OCI-LY3 (cell line): ENCODE measurements at regions not wholly inside any gene's neighbourhood (a gene's known extent, or its start where the extent isn't known, plus 50 kb on each side); places are given as distances from the start of the nearest gene placed in this dataset.

ENCODE experiments used
- H2AFZ ChIP-seq: fragments of 200-600, 300-600 bp; shearing (Covaris generic); 2 replicates; pipeline ENCODE4 v1.6.0; 2014; ENCODE audit warnings: antibody characterized with exemption, low read depth, low read length
- H3K27ac ChIP-seq: fragments of 200-600, 300-600 bp; sonication (generic); 2 replicates; pipeline ENCODE4 v1.5.1; 2014; ENCODE audit warnings: mild to moderate bottlenecking, low read length, moderate library complexity, mixed read lengths
- H3K27me3 ChIP-seq: fragments of 200-600, 300-600 bp; sonication (generic); 2 replicates; pipeline ENCODE4 v1.6.1; 2014; ENCODE audit warnings: low read depth, low read length, mixed read lengths
- H3K36me3 ChIP-seq: fragments of 200-600, 300-600 bp; sonication (generic); replicated peaks from 2 replicates; pipeline ENCODE3; 2014; ENCODE audit warnings: low read depth, low read length, mixed read lengths
- H3K4me1 ChIP-seq: fragments of 300-600, 200-600 bp; sonication (generic); 2 replicates; pipeline ENCODE4 v1.6.1; 2014; ENCODE audit warnings: low read length, mixed read lengths
- H3K4me2 ChIP-seq: fragments of 200-600, 300-600 bp; sonication (generic); 2 replicates; pipeline ENCODE4 v1.6.1; 2014; ENCODE audit warnings: low read length, mixed read lengths
- H3K4me3 ChIP-seq: fragments of 300-600, 200-600 bp; sonication (generic); 2 replicates; pipeline ENCODE4 v1.5.1; 2014; ENCODE audit warnings: antibody characterized with exemption, mild to moderate bottlenecking, low read length, moderate library complexity
- H3K79me2 ChIP-seq: fragments of 300-600, 200-600 bp; shearing (Covaris generic); 2 replicates; pipeline ENCODE4 v1.6.1; 2014; ENCODE audit warnings: mild to moderate bottlenecking, low read length, mixed read lengths
- H3K9ac ChIP-seq: fragments of 300-600, 200-600 bp; shearing (Covaris generic); 2 replicates; pipeline ENCODE4 v1.6.0; 2014; ENCODE audit warnings: mild to moderate bottlenecking, low read length, moderate library complexity
- H3K9me3 ChIP-seq: fragments of 200-600, 300-600 bp; shearing (Covaris generic); 2 replicates; pipeline ENCODE4 v1.6.1; 2014; ENCODE audit warnings: low read length, mixed read lengths; ENCODE audit not compliant: insufficient read depth
- H4K20me1 ChIP-seq: fragments of 200-600, 300-600 bp; sonication (generic); 2 replicates; pipeline ENCODE4 v1.6.1; 2016; ENCODE audit warnings: low read length, mixed read lengths; ENCODE audit not compliant: insufficient read depth
- EZH2phosphoT487 ChIP-seq: fragments of 200-600 bp; shearing (Covaris generic); IDR thresholded peaks from 2 replicates; pipeline ENCODE4 v1.6.1; 2018; ENCODE audit warnings: antibody characterized with exemption, mixed run types, low read depth
- TF ChIP-seq, protein P1 (sequence below): fragments of 200-600, 300-600 bp; sonication (generic); IDR thresholded peaks from 2 replicates; pipeline ENCODE4 v1.5.1; 2014; ENCODE audit warnings: antibody characterized with exemption, low read length, low read depth

GRCh38 chr5:125657936-125658335 lies 765.3 kb upstream of the GRAMD2B start:
- Histone ChIP-seq H3K4me3 (no peak overlapping the region), H3K27ac (no peak overlapping the region), H3K9me3 (no peaks in the 10 kb centered on the region), H4K20me1 (no peaks in the 10 kb centered on the region), H3K36me3 (no peaks in the 10 kb centered on the region), H3K9ac (no peak overlapping the region), H3K79me2 (no peaks in the 10 kb centered on the region), H3K4me2 (no peak overlapping the region), H2AFZ (no peak overlapping the region), H3K4me1 (no peaks in the 10 kb centered on the region), H3K27me3 (no peaks in the 10 kb centered on the region)
- TF ChIP-seq EZH2phosphoT487 = no peak
- TF ChIP-seq, protein P1, sequence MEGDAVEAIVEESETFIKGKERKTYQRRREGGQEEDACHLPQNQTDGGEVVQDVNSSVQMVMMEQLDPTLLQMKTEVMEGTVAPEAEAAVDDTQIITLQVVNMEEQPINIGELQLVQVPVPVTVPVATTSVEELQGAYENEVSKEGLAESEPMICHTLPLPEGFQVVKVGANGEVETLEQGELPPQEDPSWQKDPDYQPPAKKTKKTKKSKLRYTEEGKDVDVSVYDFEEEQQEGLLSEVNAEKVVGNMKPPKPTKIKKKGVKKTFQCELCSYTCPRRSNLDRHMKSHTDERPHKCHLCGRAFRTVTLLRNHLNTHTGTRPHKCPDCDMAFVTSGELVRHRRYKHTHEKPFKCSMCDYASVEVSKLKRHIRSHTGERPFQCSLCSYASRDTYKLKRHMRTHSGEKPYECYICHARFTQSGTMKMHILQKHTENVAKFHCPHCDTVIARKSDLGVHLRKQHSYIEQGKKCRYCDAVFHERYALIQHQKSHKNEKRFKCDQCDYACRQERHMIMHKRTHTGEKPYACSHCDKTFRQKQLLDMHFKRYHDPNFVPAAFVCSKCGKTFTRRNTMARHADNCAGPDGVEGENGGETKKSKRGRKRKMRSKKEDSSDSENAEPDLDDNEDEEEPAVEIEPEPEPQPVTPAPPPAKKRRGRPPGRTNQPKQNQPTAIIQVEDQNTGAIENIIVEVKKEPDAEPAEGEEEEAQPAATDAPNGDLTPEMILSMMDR = no peak

DNA sequence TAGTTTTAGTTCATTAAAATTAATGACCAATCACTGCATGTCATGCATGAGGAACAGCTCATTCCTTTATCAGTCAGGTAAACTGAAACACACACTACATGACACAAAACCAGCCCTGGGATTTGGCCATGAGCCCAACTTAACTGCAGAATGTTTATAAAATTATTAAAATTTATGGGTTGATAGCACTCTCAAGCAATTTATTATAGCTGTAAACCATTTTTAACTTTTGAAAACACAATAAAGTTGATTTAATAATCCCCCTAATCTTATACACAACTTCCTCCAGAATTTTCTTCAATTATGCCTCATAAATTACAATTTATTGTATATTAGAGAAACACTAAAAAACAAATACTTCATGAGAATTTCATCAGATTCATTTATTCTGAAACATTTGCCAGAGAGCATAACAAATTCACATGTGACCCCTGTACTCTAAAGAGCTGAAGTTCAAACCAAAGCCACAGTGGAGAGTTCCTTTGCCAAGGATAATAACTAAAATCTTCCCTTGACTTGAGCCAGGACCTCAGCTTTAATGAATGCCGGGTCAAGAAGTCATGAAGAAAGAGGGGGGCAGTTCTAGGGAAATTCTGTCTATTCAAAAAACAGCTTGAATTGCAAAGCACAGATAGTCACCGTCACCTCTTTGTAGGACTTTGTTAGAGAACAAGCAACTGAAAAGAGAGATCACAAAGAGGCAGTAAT lies 763.7 kb upstream of the GRAMD2B start:
- Histone ChIP-seq H3K9ac (no peak overlapping the region), H3K27ac (no peak overlapping the region), H3K79me2 (no peaks in the 10 kb centered on the region), H4K20me1 (no peaks in the 10 kb centered on the region), H3K4me3 (no peak overlapping the region), H3K36me3 (no peaks in the 10 kb centered on the region), H3K9me3 (no peaks in the 10 kb centered on the region), H2AFZ (no peak overlapping the region), H3K27me3 (no peaks in the 10 kb centered on the region), H3K4me2 (no peak overlapping the region), H3K4me1 (no peaks in the 10 kb centered on the region)
- no peak for TF ChIP-seq EZH2phosphoT487
- TF ChIP-seq, protein P1 = no peak

DNA sequence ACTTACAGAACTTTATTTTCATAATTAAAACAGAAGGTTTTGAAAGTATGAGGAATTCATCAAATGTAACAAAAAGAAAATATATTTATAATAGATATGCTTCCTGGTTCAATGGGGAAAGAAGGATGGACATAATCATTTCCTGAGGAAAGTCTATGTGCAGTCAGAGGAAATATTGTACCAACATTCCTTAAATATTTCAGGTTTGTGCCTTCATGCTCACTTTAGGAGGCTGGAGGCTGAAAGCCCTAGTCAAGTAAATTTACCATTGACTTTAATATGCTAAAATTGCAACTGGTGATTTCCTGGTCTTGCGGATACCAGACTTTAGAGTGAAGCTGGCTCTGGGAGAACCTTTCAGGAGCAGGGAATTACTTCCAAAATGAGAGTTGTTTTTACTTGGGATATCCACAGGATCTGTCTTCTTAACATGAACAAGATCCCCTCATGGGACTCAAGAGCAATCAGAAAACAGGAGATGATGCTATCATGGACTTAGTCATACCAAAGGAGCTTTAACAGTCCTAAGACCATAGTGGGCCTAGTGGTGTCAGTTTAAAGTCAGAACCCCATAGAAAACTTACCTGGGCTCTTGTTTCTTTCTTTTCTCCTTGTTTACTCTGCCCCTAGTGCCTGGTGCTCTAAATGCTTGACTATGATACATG lies 762.8 kb upstream of the GRAMD2B start:
- Histone ChIP-seq H3K9me3 (no peaks in the 10 kb centered on the region), H3K36me3 (no peaks in the 10 kb centered on the region), H3K79me2 (no peaks in the 10 kb centered on the region), H3K27me3 (no peaks in the 10 kb centered on the region), H3K4me2 (no peak overlapping the region), H3K9ac (no peak overlapping the region), H3K4me1 (no peaks in the 10 kb centered on the region), H2AFZ (no peak overlapping the region), H3K4me3 (no peak overlapping the region), H4K20me1 (no peaks in the 10 kb centered on the region), H3K27ac (no peak overlapping the region)
- TF ChIP-seq, protein P1 = no peak
- TF ChIP-seq EZH2phosphoT487 = no peak

GRCh38 chr5:125661584-125661983 lies 761.6 kb upstream of the GRAMD2B start:
- no peaks in the 10 kb centered on the region for H3K36me3 ChIP-seq
- no peaks in the 10 kb centered on the region for H3K4me1 ChIP-seq
- H3K9ac ChIP-seq = no peak overlapping the region
- H3K9me3 ChIP-seq = no peaks in the 10 kb centered on the region
- TF ChIP-seq, protein P1 = no peak
- no peak for TF ChIP-seq EZH2phosphoT487
- no peaks in the 10 kb centered on the region for H3K27me3 ChIP-seq
- H3K4me2 ChIP-seq = no peak overlapping the region
- H4K20me1 ChIP-seq = no peaks in the 10 kb centered on the region
- no peak overlapping the region for H3K4me3 ChIP-seq
- H2AFZ ChIP-seq = no peak overlapping the region
- H3K79me2 ChIP-seq = no peaks in the 10 kb centered on the region
- no peak overlapping the region for H3K27ac ChIP-seq
